ENCODE measurements at regions not wholly inside any gene's neighbourhood (a gene's known extent, or its start where the extent isn't known, plus 50 kb on each side); places are given as distances from the start of the nearest gene placed in this dataset.

DNA sequence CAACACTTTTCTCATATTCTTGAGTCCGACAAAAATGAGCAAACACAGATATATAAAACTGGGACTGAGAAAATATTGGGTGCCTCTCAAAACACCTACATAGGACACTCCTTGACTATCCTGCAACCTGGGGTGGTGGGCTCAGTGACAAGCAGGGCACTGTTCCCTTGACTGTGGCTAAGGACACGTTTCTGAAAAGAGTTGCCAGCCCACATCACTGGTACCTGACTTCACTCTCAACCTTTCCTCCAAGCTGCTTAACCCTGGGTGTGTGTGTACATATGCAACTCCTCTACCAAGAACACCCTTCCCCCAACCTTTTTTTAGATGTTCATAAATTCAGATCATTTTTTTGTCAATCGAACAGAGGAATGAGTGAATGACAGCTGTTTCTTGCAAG lies 148.7 kb downstream of the ACTL7B start:
- no peak overlapping the region for H2AFZ ChIP-seq (ENCODE audit: low read depth, low read length, poor library complexity, severe bottlenecking)
- no peaks in the 10 kb centered on the region for H3K9me3 ChIP-seq (ENCODE audit: control insufficient read depth in 1 of 2, insufficient read depth in 1 of 2, low read depth in 1 of 2, low read length in 2 of 2)
- no peak overlapping the region for H3K9ac ChIP-seq (ENCODE audit: low read length)
- H3K36me3 ChIP-seq (ENCODE audit: control insufficient read depth in 1 of 2, insufficient read depth in 2 of 2, low read length in 2 of 2): no peaks in the 10 kb centered on the region
- no TSS peak for BruUV-seq (replicated peaks)
- ChIA-PET POLR2A (no interaction called here), CTCF (no interaction called here), RAD21 (ENCODE audit: low non-redundant PET in 1 of 2, low total read pairs in 2 of 2, uncharacterized antibody in 2 of 2, unreplicated experiment in 2 of 2) (no interaction called here)
- ATAC-seq: no peak
- H3K4me3 ChIP-seq (replicated peaks in 1 of 2; ENCODE audit: low read depth in 1 of 2, low read length in 2 of 2): no peak overlapping the region
- TF ChIP-seq SIN3A (IDR thresholded peaks at IDR 0.05; ENCODE audit: low read depth) (no peak), ELF1 (IDR thresholded peaks at IDR 0.05; ENCODE audit: borderline replicate concordance, low read depth) (no peak), YY1 (IDR thresholded peaks at IDR 0.05; ENCODE audit: extremely low read depth, insufficient replicate concordance, low read depth, low read length) (no peak), TCF7L2 (IDR thresholded peaks at IDR 0.05; ENCODE audit: borderline replicate concordance, extremely low read depth, insufficient read depth, insufficient read length) (no peak), JUND (IDR thresholded peaks at IDR 0.05) (no peak), POLR2A (IDR thresholded peaks at IDR 0.05; ENCODE audit: borderline replicate concordance, extremely low read depth, insufficient read depth, insufficient read length) (no peak), CEBPB (IDR thresholded peaks at IDR 0.05; ENCODE audit: low read depth) (no peak), POLR2AphosphoS5 (IDR thresholded peaks at IDR 0.05; ENCODE audit: low read depth, low read length) (no peak), SRF (IDR thresholded peaks at IDR 0.05; ENCODE audit: low read depth) (no peak), SP1 (IDR thresholded peaks at IDR 0.05; ENCODE audit: low read depth) (no peak), ZNF274 (IDR thresholded peaks at IDR 0.05; ENCODE audit: low read depth, low read length) (no peak), EZH2phosphoT487 (IDR thresholded peaks at IDR 0.05; ENCODE audit: borderline replicate concordance) (no peak), RAD21 (IDR thresholded peaks at IDR 0.05; ENCODE audit: low read depth) (no peak), EZH2 (IDR thresholded peaks at IDR 0.05) (no peak), EGR1 (IDR thresholded peaks at IDR 0.05; ENCODE audit: low read depth) (no peak), FOSL1 (IDR thresholded peaks at IDR 0.05; ENCODE audit: low read depth) (no peak)
- TF ChIP-seq, protein P1, sequence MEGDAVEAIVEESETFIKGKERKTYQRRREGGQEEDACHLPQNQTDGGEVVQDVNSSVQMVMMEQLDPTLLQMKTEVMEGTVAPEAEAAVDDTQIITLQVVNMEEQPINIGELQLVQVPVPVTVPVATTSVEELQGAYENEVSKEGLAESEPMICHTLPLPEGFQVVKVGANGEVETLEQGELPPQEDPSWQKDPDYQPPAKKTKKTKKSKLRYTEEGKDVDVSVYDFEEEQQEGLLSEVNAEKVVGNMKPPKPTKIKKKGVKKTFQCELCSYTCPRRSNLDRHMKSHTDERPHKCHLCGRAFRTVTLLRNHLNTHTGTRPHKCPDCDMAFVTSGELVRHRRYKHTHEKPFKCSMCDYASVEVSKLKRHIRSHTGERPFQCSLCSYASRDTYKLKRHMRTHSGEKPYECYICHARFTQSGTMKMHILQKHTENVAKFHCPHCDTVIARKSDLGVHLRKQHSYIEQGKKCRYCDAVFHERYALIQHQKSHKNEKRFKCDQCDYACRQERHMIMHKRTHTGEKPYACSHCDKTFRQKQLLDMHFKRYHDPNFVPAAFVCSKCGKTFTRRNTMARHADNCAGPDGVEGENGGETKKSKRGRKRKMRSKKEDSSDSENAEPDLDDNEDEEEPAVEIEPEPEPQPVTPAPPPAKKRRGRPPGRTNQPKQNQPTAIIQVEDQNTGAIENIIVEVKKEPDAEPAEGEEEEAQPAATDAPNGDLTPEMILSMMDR (IDR thresholded peaks at IDR 0.05 in 2 of 3, conservative IDR thresholded peaks at IDR 0.05 in 1 of 3; ENCODE audit: borderline replicate concordance in 1 of 3, insufficient read depth in 1 of 3, low read depth in 2 of 3, low read length in 2 of 3): no peak
- TF ChIP-seq, protein P2, sequence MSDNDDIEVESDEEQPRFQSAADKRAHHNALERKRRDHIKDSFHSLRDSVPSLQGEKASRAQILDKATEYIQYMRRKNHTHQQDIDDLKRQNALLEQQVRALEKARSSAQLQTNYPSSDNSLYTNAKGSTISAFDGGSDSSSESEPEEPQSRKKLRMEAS (IDR thresholded peaks at IDR 0.05): no peak
- TF ChIP-seq, protein P3, sequence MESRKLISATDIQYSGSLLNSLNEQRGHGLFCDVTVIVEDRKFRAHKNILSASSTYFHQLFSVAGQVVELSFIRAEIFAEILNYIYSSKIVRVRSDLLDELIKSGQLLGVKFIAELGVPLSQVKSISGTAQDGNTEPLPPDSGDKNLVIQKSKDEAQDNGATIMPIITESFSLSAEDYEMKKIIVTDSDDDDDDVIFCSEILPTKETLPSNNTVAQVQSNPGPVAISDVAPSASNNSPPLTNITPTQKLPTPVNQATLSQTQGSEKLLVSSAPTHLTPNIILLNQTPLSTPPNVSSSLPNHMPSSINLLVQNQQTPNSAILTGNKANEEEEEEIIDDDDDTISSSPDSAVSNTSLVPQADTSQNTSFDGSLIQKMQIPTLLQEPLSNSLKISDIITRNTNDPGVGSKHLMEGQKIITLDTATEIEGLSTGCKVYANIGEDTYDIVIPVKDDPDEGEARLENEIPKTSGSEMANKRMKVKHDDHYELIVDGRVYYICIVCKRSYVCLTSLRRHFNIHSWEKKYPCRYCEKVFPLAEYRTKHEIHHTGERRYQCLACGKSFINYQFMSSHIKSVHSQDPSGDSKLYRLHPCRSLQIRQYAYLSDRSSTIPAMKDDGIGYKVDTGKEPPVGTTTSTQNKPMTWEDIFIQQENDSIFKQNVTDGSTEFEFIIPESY (IDR thresholded peaks at IDR 0.05; ENCODE audit: extremely low read depth, insufficient replicate concordance, low read length): no peak
- peaks cover 0 to 7% of the 10 kb centered on the region in 2 experiments; a peak in 1 of 4 replicates for H3K4me1 ChIP-seq (ENCODE audit: control insufficient read depth in 1 of 2, insufficient read depth in 2 of 2, low read length in 2 of 2)
- H3K79me2 ChIP-seq (ENCODE audit: insufficient read depth, low read length): no peaks in the 10 kb centered on the region
- intact Hi-C loops (cut with micrococcal nuclease): no loop called here
- H3K4me2 ChIP-seq (ENCODE audit: low read length): no peak overlapping the region
- H3K27me3 ChIP-seq (ENCODE audit: insufficient read depth, low read length): no peaks in the 10 kb centered on the region
- H4K20me1 ChIP-seq (ENCODE audit: insufficient read depth): no peaks in the 10 kb centered on the region
- no peak for DNase-seq (ENCODE audit: low read depth, low spot score)
- H3K9me2 ChIP-seq (ENCODE audit: insufficient read depth): no peaks in the 10 kb centered on the region
- H3K27ac ChIP-seq (ENCODE audit: low read depth, low read length): no peak overlapping the region

Data from HCT116 (cell line).